ENCODE measurements at regions not wholly inside any gene's neighbourhood (a gene's known extent, or its start where the extent isn't known, plus 50 kb on each side); places are given as distances from the start of the nearest gene placed in this dataset.

- no peak for TF ChIP-seq CTCF (IDR thresholded peaks at IDR 0.05)
- TF ChIP-seq POLR2A (IDR thresholded peaks at IDR 0.05) = no peak
These were observed 51.4 kb upstream of the BAZ1A start for GRCh38 chr14:34926552-34926951.

All from suprapubic skin (tissue), 3 donors.